Caco-2 (cell line): ENCODE measurements at regions not wholly inside any gene's neighbourhood (a gene's known extent, or its start where the extent isn't known, plus 50 kb on each side); places are given as distances from the start of the nearest gene placed in this dataset.
"Not testable (repeated sequence)": the region's sequence is repeated elsewhere in the genome, so short reads cannot be mapped to it uniquely, and the experiment has no call there.

Experiments used
- BruUV-seq: library from RNA; stranded (reverse); fragments of 400-500 nt; replicated peaks from 2 replicates; lab custom pipeline; 2021; lab: Mats Ljungman, UMichigan
- CTCF ChIA-PET: fragments of 300-600 bp; sonication (Branson Sonifier 250); formaldehyde crosslinking; loops from one replicate; lab custom pipeline; 2022; ENCODE audit warnings: antibody characterized with exemption; lab: Charles Lee
- POLR2A ChIA-PET: fragments of 300-600 bp; sonication (Branson Sonifier 250); formaldehyde crosslinking; loops from one replicate; lab custom pipeline; 2022; ENCODE audit warnings: antibody characterized with exemption; lab: Charles Lee
- DNase-seq, 2 experiments: peaks; one replicate each; pipeline versions ENCODE4 v3.0.0 to v3.0.0-alpha.2; 2020 to 2022
- H3K27me3 ChIP-seq: replicated peaks from 2 replicates; pipeline ENCODE4 v1.6.0; 2011; ENCODE audit warnings: low read length; ENCODE audit not compliant: control insufficient read depth, insufficient read depth
- H3K36me3 ChIP-seq: 2 replicates; pipeline ENCODE4 v1.5.1; 2011; ENCODE audit warnings: low read length; ENCODE audit not compliant: control insufficient read depth, insufficient read depth
- H3K4me1 ChIP-seq: fragments of 250-450 bp; sonication (Bioruptor Pico); 2 replicates; pipeline ENCODE4 v1.5.1; 2020; ENCODE audit warnings: mild to moderate bottlenecking
- H3K4me3 ChIP-seq: 2 replicates; pipeline ENCODE4 v1.5.1; 2011; ENCODE audit warnings: low read depth, mild to moderate bottlenecking, control low read depth, low read length
- H3K9me3 ChIP-seq: fragments of 250-450 bp; sonication (Bioruptor Pico); 2 replicates; pipeline ENCODE4 v1.5.1; 2020; ENCODE audit warnings: mild to moderate bottlenecking, moderate library complexity
- H3K27ac Mint-ChIP-seq: one replicate; pipeline ENCODE4 v1.8.0; 2022; ENCODE audit warnings: mixed read lengths; ENCODE audit not compliant: unreplicated experiment
- H3K27me3 Mint-ChIP-seq: one replicate; pipeline ENCODE4 v1.8.0; 2022; ENCODE audit warnings: mixed read lengths; ENCODE audit not compliant: insufficient read depth, unreplicated experiment
- H3K36me3 Mint-ChIP-seq: one replicate; pipeline ENCODE4 v1.8.0; 2022; ENCODE audit warnings: mild to moderate bottlenecking, mixed read lengths; ENCODE audit not compliant: insufficient read depth, unreplicated experiment
- H3K4me1 Mint-ChIP-seq: one replicate; pipeline ENCODE4 v1.8.0; 2022; ENCODE audit warnings: low read depth, mixed read lengths; ENCODE audit not compliant: unreplicated experiment
- H3K4me3 Mint-ChIP-seq: one replicate; pipeline ENCODE4 v1.8.0; 2022; ENCODE audit warnings: mild to moderate bottlenecking, moderate library complexity, mixed read lengths; ENCODE audit not compliant: unreplicated experiment
- H3K9me3 Mint-ChIP-seq: one replicate; pipeline ENCODE4 v1.8.0; 2022; ENCODE audit warnings: mixed read lengths; ENCODE audit not compliant: unreplicated experiment
- intact Hi-C: fragments of 100-400 bp; cut with micrococcal nuclease; formaldehyde crosslinking; loops from one replicate; pipeline ENCODE4 v1.10.0; 2022; ENCODE audit not compliant: unreplicated experiment
- TF ChIP-seq, protein P1 (sequence below), 2 experiments: fragments of 200-600 bp in 1 of 2; IDR thresholded peaks; 1 replicate in 1 of 2; 2 replicates in 1 of 2; pipeline versions ENCODE4 v1.5.1 to v1.8.0; 2011 to 2022; ENCODE audit warnings: antibody characterized with exemption in 1 of 2, control low read depth in 1 of 2, inconsistent platforms in 1 of 2, low read depth in 1 of 2, low read length in 1 of 2, mild to moderate bottlenecking in 1 of 2, moderate library complexity in 1 of 2; ENCODE audit not compliant: insufficient read depth in 1 of 2, severe bottlenecking in 1 of 2, unreplicated experiment in 1 of 2

DNA sequence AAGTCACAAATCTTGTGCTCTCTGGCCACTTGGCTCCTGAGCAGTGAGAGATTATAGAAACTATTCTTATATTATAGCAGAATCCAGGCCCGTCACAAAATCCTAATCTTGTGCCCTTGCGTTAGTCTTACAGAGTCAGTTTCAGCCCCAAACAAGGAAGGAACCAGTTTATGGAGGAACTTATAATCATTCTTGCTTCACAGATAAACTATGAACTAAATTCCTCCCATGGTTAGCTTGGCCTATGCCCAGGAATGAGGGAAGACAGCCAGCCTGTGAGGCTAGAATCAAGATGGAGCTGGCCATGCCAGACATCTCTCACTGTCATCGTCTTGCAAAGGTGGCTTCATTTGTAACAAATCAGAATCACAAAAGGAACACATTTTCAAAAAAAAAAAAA, 199.7 kb upstream of the PITRM1 start:
- Mint-ChIP-seq H3K4me3 (no peak overlapping the region), H3K27me3 (no peaks in the 10 kb centered on the region), H3K36me3 (no peaks in the 10 kb centered on the region), H3K4me1 (no peaks in the 10 kb centered on the region), H3K27ac (no peak overlapping the region), H3K9me3 (no peaks in the 10 kb centered on the region)
- H3K9me3 ChIP-seq, result no peaks in the 10 kb centered on the region
- H3K27me3 ChIP-seq, result no peaks in the 10 kb centered on the region
- ChIA-PET POLR2A (no interaction called here), CTCF (no interaction called here)
- BruUV-seq, result no TSS peak
- H3K4me1 ChIP-seq, result no peaks in the 10 kb centered on the region
- H3K4me3 ChIP-seq, result no peak overlapping the region
- DNase-seq, result no peak
- no peaks in the 10 kb centered on the region for H3K36me3 ChIP-seq
- TF ChIP-seq, protein P1, sequence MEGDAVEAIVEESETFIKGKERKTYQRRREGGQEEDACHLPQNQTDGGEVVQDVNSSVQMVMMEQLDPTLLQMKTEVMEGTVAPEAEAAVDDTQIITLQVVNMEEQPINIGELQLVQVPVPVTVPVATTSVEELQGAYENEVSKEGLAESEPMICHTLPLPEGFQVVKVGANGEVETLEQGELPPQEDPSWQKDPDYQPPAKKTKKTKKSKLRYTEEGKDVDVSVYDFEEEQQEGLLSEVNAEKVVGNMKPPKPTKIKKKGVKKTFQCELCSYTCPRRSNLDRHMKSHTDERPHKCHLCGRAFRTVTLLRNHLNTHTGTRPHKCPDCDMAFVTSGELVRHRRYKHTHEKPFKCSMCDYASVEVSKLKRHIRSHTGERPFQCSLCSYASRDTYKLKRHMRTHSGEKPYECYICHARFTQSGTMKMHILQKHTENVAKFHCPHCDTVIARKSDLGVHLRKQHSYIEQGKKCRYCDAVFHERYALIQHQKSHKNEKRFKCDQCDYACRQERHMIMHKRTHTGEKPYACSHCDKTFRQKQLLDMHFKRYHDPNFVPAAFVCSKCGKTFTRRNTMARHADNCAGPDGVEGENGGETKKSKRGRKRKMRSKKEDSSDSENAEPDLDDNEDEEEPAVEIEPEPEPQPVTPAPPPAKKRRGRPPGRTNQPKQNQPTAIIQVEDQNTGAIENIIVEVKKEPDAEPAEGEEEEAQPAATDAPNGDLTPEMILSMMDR (IDR thresholded peaks at IDR 0.05; ENCODE audit: insufficient read depth in 1 of 2, low read depth in 1 of 2, low read length in 1 of 2, severe bottlenecking in 1 of 2, unreplicated experiment in 1 of 2), result no peak
- intact Hi-C loops, result no loop called here

DNA sequence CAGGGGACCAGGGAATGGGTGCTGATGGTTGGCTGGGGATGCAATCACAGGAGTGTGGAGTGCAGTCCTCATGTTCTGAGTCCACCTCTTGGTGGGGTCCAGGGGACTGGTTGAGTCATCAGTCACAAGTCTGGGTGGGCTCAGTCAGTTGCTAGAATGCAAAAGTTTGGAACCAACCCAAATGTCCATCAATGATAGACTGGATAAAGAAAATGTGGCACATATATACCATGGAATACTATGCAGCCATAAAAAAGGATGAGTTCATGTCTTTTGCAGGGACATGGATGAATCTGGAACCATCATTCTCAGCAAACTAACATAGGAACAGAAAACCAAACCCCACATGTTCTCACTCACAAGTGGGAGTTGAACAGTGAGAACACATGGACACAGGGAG, 199.0 kb upstream of the PITRM1 start:
- CTCF ChIA-PET, POLR2A ChIA-PET, DNase-seq: not testable (repeated sequence)

DNA sequence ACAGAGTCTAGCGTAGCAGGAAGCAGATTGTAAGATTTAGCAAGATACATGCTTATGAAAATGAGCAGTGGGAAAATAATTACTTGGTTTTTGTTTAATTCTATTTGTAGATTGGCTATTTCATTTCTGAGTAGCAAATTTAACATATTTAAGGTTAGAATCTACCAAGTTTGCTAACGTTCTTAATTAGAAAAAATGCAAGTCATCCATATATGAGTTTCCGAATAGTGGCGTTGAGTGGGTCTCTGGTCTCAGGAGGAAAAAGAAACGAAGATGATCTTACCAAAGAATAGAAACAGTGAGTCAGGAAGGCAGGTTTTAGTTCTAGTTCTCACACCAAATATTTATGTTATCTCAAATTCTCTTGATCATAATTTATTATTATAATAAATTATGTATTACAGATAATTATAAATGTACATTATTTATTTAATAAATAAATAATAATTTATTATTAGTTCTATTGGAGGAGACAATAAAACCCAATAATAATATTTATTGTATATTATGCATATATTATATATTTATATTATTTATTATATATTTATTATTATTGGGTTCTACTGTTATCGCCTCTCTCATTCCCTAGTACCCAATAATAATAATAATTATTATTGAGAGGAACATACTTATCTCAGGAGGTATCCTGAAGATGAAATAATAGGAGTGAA, 194.3 kb upstream of the PITRM1 start:
- Histone ChIP-seq H3K4me3 (no peak overlapping the region), H3K27me3 (no peaks in the 10 kb centered on the region), H3K9me3 (peaks cover 6% of the 10 kb centered on the region), H3K36me3 (no peaks in the 10 kb centered on the region), H3K4me1 (peaks cover 19% of the 10 kb centered on the region)
- no peaks in the 10 kb centered on the region for H3K27me3 Mint-ChIP-seq
- TF ChIP-seq, protein P1 (IDR thresholded peaks at IDR 0.05; ENCODE audit: insufficient read depth in 1 of 2, low read depth in 1 of 2, low read length in 1 of 2, severe bottlenecking in 1 of 2, unreplicated experiment in 1 of 2), result no peak
- H3K36me3 Mint-ChIP-seq, result no peaks in the 10 kb centered on the region
- intact Hi-C loops, result no loop called here
- ChIA-PET POLR2A (no interaction called here), CTCF (no interaction called here)
- no peak overlapping the region for H3K4me3 Mint-ChIP-seq
- H3K4me1 Mint-ChIP-seq, result peaks cover 7% of the 10 kb centered on the region
- BruUV-seq, result no TSS peak
- DNase-seq, result no peak
- H3K27ac Mint-ChIP-seq, result no peak overlapping the region
- H3K9me3 Mint-ChIP-seq, result no peaks in the 10 kb centered on the region

More for the DNA sequence above, 199.0 kb upstream of the PITRM1 start:
- H3K4me3 ChIP-seq, H3K4me1 ChIP-seq, H3K27me3 Mint-ChIP-seq, H3K27ac Mint-ChIP-seq, BruUV-seq, H3K9me3 Mint-ChIP-seq, H3K9me3 ChIP-seq, H3K4me3 Mint-ChIP-seq, H3K4me1 Mint-ChIP-seq, intact Hi-C loops, H3K36me3 ChIP-seq, H3K27me3 ChIP-seq, H3K36me3 Mint-ChIP-seq: not testable (repeated sequence)
